ENCODE measurements at regions not wholly inside any gene's neighbourhood (a gene's known extent, or its start where the extent isn't known, plus 50 kb on each side); places are given as distances from the start of the nearest gene placed in this dataset.

DNA sequence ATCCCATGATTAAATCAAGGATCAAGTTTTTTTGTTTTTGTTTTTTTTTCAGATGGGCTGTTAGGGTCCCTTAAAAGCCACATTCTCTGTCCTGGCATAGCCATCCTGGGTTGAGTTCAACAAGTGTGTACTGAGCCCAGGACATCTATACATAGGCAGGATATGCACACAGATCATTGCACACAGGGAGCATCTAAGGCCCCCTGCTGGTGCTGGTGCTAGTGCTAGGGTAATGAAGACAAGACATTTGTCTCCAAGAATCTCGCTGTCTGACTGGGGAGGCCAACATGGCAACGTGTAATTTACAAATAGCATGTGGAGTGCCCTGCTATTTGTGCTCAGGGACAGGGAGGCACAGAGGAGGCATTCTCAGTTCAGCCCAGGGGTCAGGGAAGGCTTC is 124.5 kb downstream of the VAPA start:
- Histone ChIP-seq H2AFZ (ENCODE audit: low read depth, low read length, poor library complexity, severe bottlenecking) (no peak overlapping the region), H3K27ac (ENCODE audit: low read depth, low read length) (no peak overlapping the region), H3K9me3 (ENCODE audit: control insufficient read depth in 1 of 2, insufficient read depth in 1 of 2, low read depth in 1 of 2, low read length in 2 of 2) (no peaks in the 10 kb centered on the region), H3K36me3 (ENCODE audit: control insufficient read depth in 1 of 2, insufficient read depth in 2 of 2, low read length in 2 of 2) (no peaks in the 10 kb centered on the region), H3K4me3 (replicated peaks in 1 of 2; ENCODE audit: low read depth in 1 of 2, low read length in 2 of 2) (no peak overlapping the region), H3K9ac (ENCODE audit: low read length) (no peak overlapping the region), H3K4me2 (ENCODE audit: low read length) (no peak overlapping the region), H4K20me1 (ENCODE audit: insufficient read depth) (no peaks in the 10 kb centered on the region), H3K79me2 (ENCODE audit: insufficient read depth, low read length) (no peaks in the 10 kb centered on the region), H3K9me2 (ENCODE audit: insufficient read depth) (no peaks in the 10 kb centered on the region), H3K4me1 (ENCODE audit: control insufficient read depth in 1 of 2, insufficient read depth in 2 of 2, low read length in 2 of 2) (peaks cover 0 to 9% of the 10 kb centered on the region in 2 experiments; a peak in 2 of 4 replicates), H3K27me3 (ENCODE audit: insufficient read depth, low read length) (no peaks in the 10 kb centered on the region)
- TF ChIP-seq REST (IDR thresholded peaks at IDR 0.05; ENCODE audit: low read depth): no peak
- TF ChIP-seq CTCF (IDR thresholded peaks at IDR 0.05 in 2 of 3, conservative IDR thresholded peaks at IDR 0.05 in 1 of 3; ENCODE audit: borderline replicate concordance in 1 of 3, insufficient read depth in 1 of 3, low read depth in 2 of 3, low read length in 2 of 3): peak in 1 of 3 experiments; percentile 27; a peak in 1 of 6 replicates
- TF ChIP-seq RAD21 (IDR thresholded peaks at IDR 0.05; ENCODE audit: low read depth): peak; percentile 19; the same call in 1 of the 2 replicates
- ChIA-PET CTCF (no interaction called here), POLR2A (no interaction called here), RAD21 (ENCODE audit: low non-redundant PET in 1 of 2, low total read pairs in 2 of 2, uncharacterized antibody in 2 of 2, unreplicated experiment in 2 of 2) (no interaction called here)
- DNase-seq (ENCODE audit: low read depth, low spot score): no peak
- intact Hi-C loops (cut with micrococcal nuclease): no loop called here
- peak; percentile 52 for ATAC-seq
- no TSS peak for BruUV-seq (replicated peaks)

All from HCT116 (cell line).